ENCODE measurements at regions not wholly inside any gene's neighbourhood (a gene's known extent, or its start where the extent isn't known, plus 50 kb on each side); places are given as distances from the start of the nearest gene placed in this dataset.

DNA sequence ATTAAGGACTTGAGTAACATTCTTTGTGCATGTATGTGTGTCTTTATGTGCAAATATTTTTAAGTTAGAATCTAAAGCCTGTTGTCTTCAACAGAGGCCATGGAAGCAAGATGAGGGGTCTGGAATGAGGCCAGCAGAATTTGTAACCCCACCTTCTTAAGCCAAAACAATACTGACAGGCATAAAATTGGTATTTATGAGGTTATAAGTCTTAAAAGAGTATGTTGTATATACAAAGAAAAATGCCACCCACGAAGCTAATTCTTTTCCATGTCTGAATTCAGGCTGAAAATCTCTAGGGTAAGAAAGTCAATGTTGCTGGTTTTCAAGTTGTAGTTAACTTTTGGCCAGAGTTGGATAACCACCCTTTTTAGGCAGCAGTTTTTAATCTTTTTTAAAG, 86.2 kb upstream of the TMTC1 start:
- Histone ChIP-seq H3K9me3 (ENCODE audit: control insufficient read depth, insufficient read depth, low read depth, low read length) (no peaks in the 10 kb centered on the region), H3K36me3 (ENCODE audit: control insufficient read depth in 2 of 2, insufficient read depth in 1 of 2, low read length in 2 of 2) (no peaks in the 10 kb centered on the region), H3K27ac (ENCODE audit: extremely low read depth, low read depth, low read length) (no peak overlapping the region), H3K4me1 (ENCODE audit: control insufficient read depth, insufficient read depth, low read length) (0 out of 2 replicates have a peak, but pooled peaks cover 5% of the 10 kb centered on the region), H3K4me3 (ENCODE audit: low read depth, low read length) (no peak overlapping the region)
- ChIA-PET POLR2A (no interaction called here), CTCF (interaction anchor here (0.6 kb wide), 1 partner anchor 36 kb away, joined by 5 read pairs; no protein-coding TSS in a partner anchor)
- TF ChIP-seq ZBTB6 (tag by site-specific recombination; IDR thresholded peaks at IDR 0.05): no peak

GRCh38 chr12:29867823-29868222, 84.1 kb upstream of the TMTC1 start:
- Histone ChIP-seq H3K36me3 (ENCODE audit: control insufficient read depth in 2 of 2, insufficient read depth in 1 of 2, low read length in 2 of 2) (no peaks in the 10 kb centered on the region), H3K4me1 (ENCODE audit: control insufficient read depth, insufficient read depth, low read length) (0 out of 2 replicates have a peak, but pooled peaks cover 5% of the 10 kb centered on the region), H3K27ac (ENCODE audit: extremely low read depth, low read depth, low read length) (no peak overlapping the region), H3K4me3 (ENCODE audit: low read depth, low read length) (no peak overlapping the region), H3K9me3 (ENCODE audit: control insufficient read depth, insufficient read depth, low read depth, low read length) (no peaks in the 10 kb centered on the region)
- POLR2A ChIA-PET: no interaction called here
- CTCF ChIA-PET: interaction anchor here (1.6 kb wide), 1 partner anchor 22 kb away, joined by 6 read pairs; no protein-coding TSS in a partner anchor
- TF ChIP-seq ZFP41 (tag by site-specific recombination; IDR thresholded peaks at IDR 0.05; ENCODE audit: borderline replicate concordance) (no peak), REPIN1 (tag by site-specific recombination; IDR thresholded peaks at IDR 0.05; ENCODE audit: low read depth) (no peak), ZBTB1 (tag by site-specific recombination; IDR thresholded peaks at IDR 0.05) (no peak), ZEB2 (tag by site-specific recombination; IDR thresholded peaks at IDR 0.05) (no peak), ZNF19 (tag by site-specific recombination; IDR thresholded peaks at IDR 0.05; ENCODE audit: low read depth) (no peak), ZNF16 (tag by site-specific recombination; IDR thresholded peaks at IDR 0.05; ENCODE audit: low read depth) (no peak), SALL2 (tag by site-specific recombination; IDR thresholded peaks at IDR 0.05; ENCODE audit: borderline replicate concordance) (no peak), ZNF555 (tag by site-specific recombination; conservative IDR thresholded peaks at IDR 0.05) (no peak), PRDM4 (tag by site-specific recombination; IDR thresholded peaks at IDR 0.05) (no peak), ZNF146 (tag by site-specific recombination; IDR thresholded peaks at IDR 0.05) (no peak), ZNF677 (tag by site-specific recombination; IDR thresholded peaks at IDR 0.05) (no peak), KLF1 (tag by site-specific recombination; IDR thresholded peaks at IDR 0.05) (no peak)
- TF ChIP-seq, protein P1, sequence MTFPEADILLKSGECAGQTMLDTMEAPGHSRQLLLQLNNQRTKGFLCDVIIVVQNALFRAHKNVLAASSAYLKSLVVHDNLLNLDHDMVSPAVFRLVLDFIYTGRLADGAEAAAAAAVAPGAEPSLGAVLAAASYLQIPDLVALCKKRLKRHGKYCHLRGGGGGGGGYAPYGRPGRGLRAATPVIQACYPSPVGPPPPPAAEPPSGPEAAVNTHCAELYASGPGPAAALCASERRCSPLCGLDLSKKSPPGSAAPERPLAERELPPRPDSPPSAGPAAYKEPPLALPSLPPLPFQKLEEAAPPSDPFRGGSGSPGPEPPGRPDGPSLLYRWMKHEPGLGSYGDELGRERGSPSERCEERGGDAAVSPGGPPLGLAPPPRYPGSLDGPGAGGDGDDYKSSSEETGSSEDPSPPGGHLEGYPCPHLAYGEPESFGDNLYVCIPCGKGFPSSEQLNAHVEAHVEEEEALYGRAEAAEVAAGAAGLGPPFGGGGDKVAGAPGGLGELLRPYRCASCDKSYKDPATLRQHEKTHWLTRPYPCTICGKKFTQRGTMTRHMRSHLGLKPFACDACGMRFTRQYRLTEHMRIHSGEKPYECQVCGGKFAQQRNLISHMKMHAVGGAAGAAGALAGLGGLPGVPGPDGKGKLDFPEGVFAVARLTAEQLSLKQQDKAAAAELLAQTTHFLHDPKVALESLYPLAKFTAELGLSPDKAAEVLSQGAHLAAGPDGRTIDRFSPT (tag by site-specific recombination; IDR thresholded peaks at IDR 0.05): no peak
- TF ChIP-seq, protein P2, sequence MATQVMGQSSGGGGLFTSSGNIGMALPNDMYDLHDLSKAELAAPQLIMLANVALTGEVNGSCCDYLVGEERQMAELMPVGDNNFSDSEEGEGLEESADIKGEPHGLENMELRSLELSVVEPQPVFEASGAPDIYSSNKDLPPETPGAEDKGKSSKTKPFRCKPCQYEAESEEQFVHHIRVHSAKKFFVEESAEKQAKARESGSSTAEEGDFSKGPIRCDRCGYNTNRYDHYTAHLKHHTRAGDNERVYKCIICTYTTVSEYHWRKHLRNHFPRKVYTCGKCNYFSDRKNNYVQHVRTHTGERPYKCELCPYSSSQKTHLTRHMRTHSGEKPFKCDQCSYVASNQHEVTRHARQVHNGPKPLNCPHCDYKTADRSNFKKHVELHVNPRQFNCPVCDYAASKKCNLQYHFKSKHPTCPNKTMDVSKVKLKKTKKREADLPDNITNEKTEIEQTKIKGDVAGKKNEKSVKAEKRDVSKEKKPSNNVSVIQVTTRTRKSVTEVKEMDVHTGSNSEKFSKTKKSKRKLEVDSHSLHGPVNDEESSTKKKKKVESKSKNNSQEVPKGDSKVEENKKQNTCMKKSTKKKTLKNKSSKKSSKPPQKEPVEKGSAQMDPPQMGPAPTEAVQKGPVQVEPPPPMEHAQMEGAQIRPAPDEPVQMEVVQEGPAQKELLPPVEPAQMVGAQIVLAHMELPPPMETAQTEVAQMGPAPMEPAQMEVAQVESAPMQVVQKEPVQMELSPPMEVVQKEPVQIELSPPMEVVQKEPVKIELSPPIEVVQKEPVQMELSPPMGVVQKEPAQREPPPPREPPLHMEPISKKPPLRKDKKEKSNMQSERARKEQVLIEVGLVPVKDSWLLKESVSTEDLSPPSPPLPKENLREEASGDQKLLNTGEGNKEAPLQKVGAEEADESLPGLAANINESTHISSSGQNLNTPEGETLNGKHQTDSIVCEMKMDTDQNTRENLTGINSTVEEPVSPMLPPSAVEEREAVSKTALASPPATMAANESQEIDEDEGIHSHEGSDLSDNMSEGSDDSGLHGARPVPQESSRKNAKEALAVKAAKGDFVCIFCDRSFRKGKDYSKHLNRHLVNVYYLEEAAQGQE (tag by site-specific recombination; IDR thresholded peaks at IDR 0.05): no peak
- TF ChIP-seq, protein P3, sequence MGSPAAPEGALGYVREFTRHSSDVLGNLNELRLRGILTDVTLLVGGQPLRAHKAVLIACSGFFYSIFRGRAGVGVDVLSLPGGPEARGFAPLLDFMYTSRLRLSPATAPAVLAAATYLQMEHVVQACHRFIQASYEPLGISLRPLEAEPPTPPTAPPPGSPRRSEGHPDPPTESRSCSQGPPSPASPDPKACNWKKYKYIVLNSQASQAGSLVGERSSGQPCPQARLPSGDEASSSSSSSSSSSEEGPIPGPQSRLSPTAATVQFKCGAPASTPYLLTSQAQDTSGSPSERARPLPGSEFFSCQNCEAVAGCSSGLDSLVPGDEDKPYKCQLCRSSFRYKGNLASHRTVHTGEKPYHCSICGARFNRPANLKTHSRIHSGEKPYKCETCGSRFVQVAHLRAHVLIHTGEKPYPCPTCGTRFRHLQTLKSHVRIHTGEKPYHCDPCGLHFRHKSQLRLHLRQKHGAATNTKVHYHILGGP (tag by site-specific recombination; IDR thresholded peaks at IDR 0.05): no peak
- TF ChIP-seq, protein P4, sequence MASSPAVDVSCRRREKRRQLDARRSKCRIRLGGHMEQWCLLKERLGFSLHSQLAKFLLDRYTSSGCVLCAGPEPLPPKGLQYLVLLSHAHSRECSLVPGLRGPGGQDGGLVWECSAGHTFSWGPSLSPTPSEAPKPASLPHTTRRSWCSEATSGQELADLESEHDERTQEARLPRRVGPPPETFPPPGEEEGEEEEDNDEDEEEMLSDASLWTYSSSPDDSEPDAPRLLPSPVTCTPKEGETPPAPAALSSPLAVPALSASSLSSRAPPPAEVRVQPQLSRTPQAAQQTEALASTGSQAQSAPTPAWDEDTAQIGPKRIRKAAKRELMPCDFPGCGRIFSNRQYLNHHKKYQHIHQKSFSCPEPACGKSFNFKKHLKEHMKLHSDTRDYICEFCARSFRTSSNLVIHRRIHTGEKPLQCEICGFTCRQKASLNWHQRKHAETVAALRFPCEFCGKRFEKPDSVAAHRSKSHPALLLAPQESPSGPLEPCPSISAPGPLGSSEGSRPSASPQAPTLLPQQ (tag by site-specific recombination; IDR thresholded peaks at IDR 0.05): no peak

Data from HEK293 (cell line).